ENCODE measurements at regions not wholly inside any gene's neighbourhood (a gene's known extent, or its start where the extent isn't known, plus 50 kb on each side); places are given as distances from the start of the nearest gene placed in this dataset.

DNA sequence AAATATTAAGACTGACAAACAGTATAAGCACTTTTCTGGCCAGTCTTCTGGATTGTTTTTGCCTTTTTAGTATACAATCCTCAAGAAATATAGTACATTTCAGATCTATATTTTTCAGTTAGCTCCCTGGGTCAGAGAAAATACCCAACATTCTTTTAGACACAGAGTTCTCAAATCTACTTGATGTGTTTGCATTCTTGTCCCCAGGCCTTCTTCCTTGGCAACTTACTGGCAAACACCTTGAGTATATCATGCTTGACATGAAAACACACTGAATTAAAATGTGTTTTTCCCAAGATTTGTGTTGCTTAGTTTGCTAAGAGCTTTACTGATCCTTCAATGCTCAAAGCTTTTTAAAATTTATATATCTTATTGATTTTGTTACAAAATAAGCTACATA lies 1413.1 kb upstream of the CDH9 start:
- TF ChIP-seq, protein P1, sequence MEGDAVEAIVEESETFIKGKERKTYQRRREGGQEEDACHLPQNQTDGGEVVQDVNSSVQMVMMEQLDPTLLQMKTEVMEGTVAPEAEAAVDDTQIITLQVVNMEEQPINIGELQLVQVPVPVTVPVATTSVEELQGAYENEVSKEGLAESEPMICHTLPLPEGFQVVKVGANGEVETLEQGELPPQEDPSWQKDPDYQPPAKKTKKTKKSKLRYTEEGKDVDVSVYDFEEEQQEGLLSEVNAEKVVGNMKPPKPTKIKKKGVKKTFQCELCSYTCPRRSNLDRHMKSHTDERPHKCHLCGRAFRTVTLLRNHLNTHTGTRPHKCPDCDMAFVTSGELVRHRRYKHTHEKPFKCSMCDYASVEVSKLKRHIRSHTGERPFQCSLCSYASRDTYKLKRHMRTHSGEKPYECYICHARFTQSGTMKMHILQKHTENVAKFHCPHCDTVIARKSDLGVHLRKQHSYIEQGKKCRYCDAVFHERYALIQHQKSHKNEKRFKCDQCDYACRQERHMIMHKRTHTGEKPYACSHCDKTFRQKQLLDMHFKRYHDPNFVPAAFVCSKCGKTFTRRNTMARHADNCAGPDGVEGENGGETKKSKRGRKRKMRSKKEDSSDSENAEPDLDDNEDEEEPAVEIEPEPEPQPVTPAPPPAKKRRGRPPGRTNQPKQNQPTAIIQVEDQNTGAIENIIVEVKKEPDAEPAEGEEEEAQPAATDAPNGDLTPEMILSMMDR (IDR thresholded peaks at IDR 0.05; ENCODE audit: extremely low read depth in 1 of 2, insufficient read depth in 1 of 2, low read depth in 1 of 2, low read length in 2 of 2), result no peak
- TF ChIP-seq MYC (IDR thresholded peaks at IDR 0.05; ENCODE audit: low read depth, low read length) (no peak), EZH2 (IDR thresholded peaks at IDR 0.05; ENCODE audit: borderline replicate concordance, low read depth, low read length, severe bottlenecking) (no peak), FOS (IDR thresholded peaks at IDR 0.05; ENCODE audit: borderline replicate concordance, insufficient read depth, low read length) (no peak), POLR2AphosphoS5 (IDR thresholded peaks at IDR 0.05; ENCODE audit: insufficient read depth, low read depth, low read length) (no peak), POLR2A (IDR thresholded peaks at IDR 0.05; ENCODE audit: low read depth, low read length) (no peak), GATA2 (IDR thresholded peaks at IDR 0.05; ENCODE audit: insufficient read depth, insufficient read length, low read depth, low read length) (no peak)
- TF ChIP-seq, protein P2, sequence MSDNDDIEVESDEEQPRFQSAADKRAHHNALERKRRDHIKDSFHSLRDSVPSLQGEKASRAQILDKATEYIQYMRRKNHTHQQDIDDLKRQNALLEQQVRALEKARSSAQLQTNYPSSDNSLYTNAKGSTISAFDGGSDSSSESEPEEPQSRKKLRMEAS (IDR thresholded peaks at IDR 0.05; ENCODE audit: insufficient read depth, insufficient read length), result no peak

Data from endothelial cell of umbilical vein (primary cell).